Transverse colon (tissue), 4 donors: ENCODE measurements at regions not wholly inside any gene's neighbourhood (a gene's known extent, or its start where the extent isn't known, plus 50 kb on each side); places are given as distances from the start of the nearest gene placed in this dataset.

Experiments
- POLR2A ChIP-seq: fragments of 450-650 bp; IDR thresholded peaks from one replicate; pipeline ENCODE4 v1.6.1; 2016; ENCODE audit warnings: antibody characterized with exemption, mild to moderate bottlenecking, moderate library complexity
- POLR2AphosphoS5 ChIP-seq, 3 donors: sonication (generic); formaldehyde crosslinking; IDR thresholded peaks; one replicate each; pipeline ENCODE4 v1.6.1; 2016; ENCODE audit warnings: antibody characterized with exemption in 3 of 3
- TF ChIP-seq, protein P1 (sequence below), 5 experiments: fragments of 200-600 bp in 3 of 5; fragments of 450-650 bp in 2 of 5; sonication (generic) in 3 of 5; IDR thresholded peaks; 1 replicate in 2 of 5; 2 replicates in 3 of 5; pipeline ENCODE4 v1.5.1; 2016 to 2017; ENCODE audit warnings: antibody characterized with exemption in 5 of 5, inconsistent platforms in 3 of 5, mild to moderate bottlenecking in 2 of 5, moderate library complexity in 1 of 5

DNA sequence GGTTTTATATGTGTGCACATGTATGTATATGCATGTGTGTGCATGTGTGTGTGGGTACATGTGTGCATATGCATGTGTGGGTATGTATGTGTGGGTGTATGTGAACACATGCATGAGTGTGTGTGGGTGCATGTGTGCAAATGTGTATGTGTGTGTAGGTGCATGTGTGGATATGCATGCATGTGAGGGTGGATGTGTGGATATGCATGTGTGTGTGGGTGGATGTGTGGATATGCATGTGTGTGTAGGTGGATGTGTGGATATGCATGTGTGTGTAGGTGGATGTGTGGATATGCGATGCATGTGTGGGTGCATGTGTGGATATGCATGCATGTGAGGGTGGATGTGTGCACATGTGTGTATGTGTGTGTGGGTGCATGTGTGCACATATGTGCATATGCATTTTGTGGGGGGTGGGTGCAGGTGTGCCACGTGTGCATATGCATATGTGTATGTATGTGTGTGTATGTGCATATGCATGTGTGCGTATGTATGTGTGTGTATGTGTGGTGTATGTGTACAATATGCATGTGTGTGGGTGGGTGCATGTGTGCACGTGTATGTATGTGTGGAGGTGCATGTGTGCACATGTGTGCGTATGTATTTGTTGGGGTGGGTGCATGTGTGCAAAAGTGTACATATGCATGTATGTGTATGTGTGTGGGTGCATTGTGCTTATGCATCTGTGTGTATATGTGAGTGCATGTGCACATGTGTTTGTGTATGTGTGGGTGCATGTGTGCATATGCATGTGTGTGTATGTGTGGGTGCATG lies 144.2 kb downstream of the GAS1 start:
- no peak for TF ChIP-seq POLR2AphosphoS5 (IDR thresholded peaks at IDR 0.05)
- TF ChIP-seq POLR2A = no peak
- TF ChIP-seq, protein P1, sequence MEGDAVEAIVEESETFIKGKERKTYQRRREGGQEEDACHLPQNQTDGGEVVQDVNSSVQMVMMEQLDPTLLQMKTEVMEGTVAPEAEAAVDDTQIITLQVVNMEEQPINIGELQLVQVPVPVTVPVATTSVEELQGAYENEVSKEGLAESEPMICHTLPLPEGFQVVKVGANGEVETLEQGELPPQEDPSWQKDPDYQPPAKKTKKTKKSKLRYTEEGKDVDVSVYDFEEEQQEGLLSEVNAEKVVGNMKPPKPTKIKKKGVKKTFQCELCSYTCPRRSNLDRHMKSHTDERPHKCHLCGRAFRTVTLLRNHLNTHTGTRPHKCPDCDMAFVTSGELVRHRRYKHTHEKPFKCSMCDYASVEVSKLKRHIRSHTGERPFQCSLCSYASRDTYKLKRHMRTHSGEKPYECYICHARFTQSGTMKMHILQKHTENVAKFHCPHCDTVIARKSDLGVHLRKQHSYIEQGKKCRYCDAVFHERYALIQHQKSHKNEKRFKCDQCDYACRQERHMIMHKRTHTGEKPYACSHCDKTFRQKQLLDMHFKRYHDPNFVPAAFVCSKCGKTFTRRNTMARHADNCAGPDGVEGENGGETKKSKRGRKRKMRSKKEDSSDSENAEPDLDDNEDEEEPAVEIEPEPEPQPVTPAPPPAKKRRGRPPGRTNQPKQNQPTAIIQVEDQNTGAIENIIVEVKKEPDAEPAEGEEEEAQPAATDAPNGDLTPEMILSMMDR (IDR thresholded peaks at IDR 0.05) = no peak
